ENCODE measurements at regions not wholly inside any gene's neighbourhood (a gene's known extent, or its start where the extent isn't known, plus 50 kb on each side); places are given as distances from the start of the nearest gene placed in this dataset.

GRCh38 chr2:152863826-152864225, 145.4 kb downstream of the ARL6IP6 start:
- H3K9me2 ChIP-seq = no peaks in the 10 kb centered on the region
- no peaks in the 10 kb centered on the region for H3F3A ChIP-seq (replicated peaks; ENCODE audit: insufficient read depth)
- ChIA-PET POLR2A (no interaction called here), CTCF (no interaction called here)
- TF ChIP-seq EP300 (IDR thresholded peaks at IDR 0.05; ENCODE audit: borderline replicate concordance in 1 of 2, low read depth in 1 of 2, low read length in 1 of 2) = no peak
- no peak for TF ChIP-seq MXI1 (IDR thresholded peaks at IDR 0.05; ENCODE audit: low read depth, low read length)
- TF ChIP-seq JUND (IDR thresholded peaks at IDR 0.05) = no peak
- no peak for TF ChIP-seq SIN3A (IDR thresholded peaks at IDR 0.05; ENCODE audit: borderline replicate concordance, low read depth, low read length)
- TF ChIP-seq MEF2A (IDR thresholded peaks at IDR 0.05; ENCODE audit: borderline replicate concordance, low read depth) = no peak
- TF ChIP-seq FOSL2 (IDR thresholded peaks at IDR 0.05; ENCODE audit: borderline replicate concordance, low read depth) = no peak
- no peak for TF ChIP-seq FOXM1 (IDR thresholded peaks at IDR 0.05; ENCODE audit: low read depth)
- TF ChIP-seq TAF1 (IDR thresholded peaks at IDR 0.05; ENCODE audit: borderline replicate concordance, low read depth, low read length) = no peak
- TF ChIP-seq, protein P1, sequence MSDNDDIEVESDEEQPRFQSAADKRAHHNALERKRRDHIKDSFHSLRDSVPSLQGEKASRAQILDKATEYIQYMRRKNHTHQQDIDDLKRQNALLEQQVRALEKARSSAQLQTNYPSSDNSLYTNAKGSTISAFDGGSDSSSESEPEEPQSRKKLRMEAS (IDR thresholded peaks at IDR 0.05; ENCODE audit: low read depth) = no peak
- TF ChIP-seq RFX5 (IDR thresholded peaks at IDR 0.05; ENCODE audit: low read length) = no peak
- H4K20me1 ChIP-seq (ENCODE audit: insufficient read depth) = no peaks in the 10 kb centered on the region
- no peaks in the 10 kb centered on the region for H3K9me3 ChIP-seq
- H3K4me1 ChIP-seq (ENCODE audit: control insufficient read depth in 1 of 2, insufficient read depth in 2 of 2, low read depth in 1 of 2, low read length in 1 of 2) = no peaks in the 10 kb centered on the region
- no peak overlapping the region for H3K27ac ChIP-seq (ENCODE audit: low read depth in 2 of 2, low read length in 1 of 2)
- no peak overlapping the region for H3K9ac ChIP-seq
- WGBS (ENCODE audit: low lambda C conversion rate) = 7% methylated on average over 1 of the region's 1 CpG
- H2AFZ ChIP-seq (ENCODE audit: low read depth) = no peak overlapping the region
- H3K4me3 ChIP-seq (ENCODE audit: low read depth in 2 of 2, low read length in 1 of 2) = no peak overlapping the region
- H3K36me3 ChIP-seq (replicated peaks in 1 of 2; ENCODE audit: control insufficient read depth in 1 of 2, insufficient read depth in 2 of 2, low read length in 1 of 2) = no peaks in the 10 kb centered on the region
- DNase-seq = no peak
- H3K27me3 ChIP-seq (ENCODE audit: insufficient read depth) = no peaks in the 10 kb centered on the region
- no peak overlapping the region for H3K4me2 ChIP-seq
- no peaks in the 10 kb centered on the region for H3K79me2 ChIP-seq (ENCODE audit: insufficient read depth)

GRCh38 chr2:152861349-152861942, 143.0 kb downstream of the ARL6IP6 start:
- Histone ChIP-seq H3K36me3 (replicated peaks in 1 of 2; ENCODE audit: control insufficient read depth in 1 of 2, insufficient read depth in 2 of 2, low read length in 1 of 2) (no peaks in the 10 kb centered on the region), H3K9ac (no peak overlapping the region), H3K4me1 (ENCODE audit: control insufficient read depth in 1 of 2, insufficient read depth in 2 of 2, low read depth in 1 of 2, low read length in 1 of 2) (no peaks in the 10 kb centered on the region), H3K27ac (ENCODE audit: low read depth in 2 of 2, low read length in 1 of 2) (no peak overlapping the region), H3K4me3 (ENCODE audit: low read depth in 2 of 2, low read length in 1 of 2) (no peak overlapping the region), H2AFZ (ENCODE audit: low read depth) (no peak overlapping the region), H3K79me2 (ENCODE audit: insufficient read depth) (no peaks in the 10 kb centered on the region), H3K27me3 (ENCODE audit: insufficient read depth) (no peaks in the 10 kb centered on the region), H3K9me3 (no peaks in the 10 kb centered on the region), H3K4me2 (no peak overlapping the region; the same call in 1 of the 2 replicates), H3F3A (replicated peaks; ENCODE audit: insufficient read depth) (no peaks in the 10 kb centered on the region), H3K9me2 (no peaks in the 10 kb centered on the region), H4K20me1 (ENCODE audit: insufficient read depth) (no peaks in the 10 kb centered on the region)
- peak; percentile 32 for DNase-seq
- CTCF ChIA-PET = interaction anchor here (0.6 to 1.6 kb wide), 25 partner anchors 9 to 686 kb away, joined by 3 to 7 read pairs (median 3); partner anchors contain the start of gene STAM2
- 25% methylated on average over 6 of the region's 6 CpGs for WGBS (ENCODE audit: low lambda C conversion rate)
- TF ChIP-seq, protein P1 (IDR thresholded peaks at IDR 0.05; ENCODE audit: low read depth) = no peak
- TF ChIP-seq MXI1 (IDR thresholded peaks at IDR 0.05; ENCODE audit: low read depth, low read length) = no peak
- TF ChIP-seq TEAD4 (IDR thresholded peaks at IDR 0.05; ENCODE audit: borderline replicate concordance, insufficient read depth) = no peak
- no peak for TF ChIP-seq TCF12 (IDR thresholded peaks at IDR 0.05)
- TF ChIP-seq, protein P2, sequence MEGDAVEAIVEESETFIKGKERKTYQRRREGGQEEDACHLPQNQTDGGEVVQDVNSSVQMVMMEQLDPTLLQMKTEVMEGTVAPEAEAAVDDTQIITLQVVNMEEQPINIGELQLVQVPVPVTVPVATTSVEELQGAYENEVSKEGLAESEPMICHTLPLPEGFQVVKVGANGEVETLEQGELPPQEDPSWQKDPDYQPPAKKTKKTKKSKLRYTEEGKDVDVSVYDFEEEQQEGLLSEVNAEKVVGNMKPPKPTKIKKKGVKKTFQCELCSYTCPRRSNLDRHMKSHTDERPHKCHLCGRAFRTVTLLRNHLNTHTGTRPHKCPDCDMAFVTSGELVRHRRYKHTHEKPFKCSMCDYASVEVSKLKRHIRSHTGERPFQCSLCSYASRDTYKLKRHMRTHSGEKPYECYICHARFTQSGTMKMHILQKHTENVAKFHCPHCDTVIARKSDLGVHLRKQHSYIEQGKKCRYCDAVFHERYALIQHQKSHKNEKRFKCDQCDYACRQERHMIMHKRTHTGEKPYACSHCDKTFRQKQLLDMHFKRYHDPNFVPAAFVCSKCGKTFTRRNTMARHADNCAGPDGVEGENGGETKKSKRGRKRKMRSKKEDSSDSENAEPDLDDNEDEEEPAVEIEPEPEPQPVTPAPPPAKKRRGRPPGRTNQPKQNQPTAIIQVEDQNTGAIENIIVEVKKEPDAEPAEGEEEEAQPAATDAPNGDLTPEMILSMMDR (IDR thresholded peaks at IDR 0.05) = peak; percentile 74
- TF ChIP-seq SMC3 (IDR thresholded peaks at IDR 0.05; ENCODE audit: low read depth, low read length) = peak; percentile 36
- no peak for TF ChIP-seq SIN3A (IDR thresholded peaks at IDR 0.05; ENCODE audit: borderline replicate concordance, low read depth, low read length)
- peak; percentile 38 for TF ChIP-seq RAD21 (IDR thresholded peaks at IDR 0.05; ENCODE audit: low read length)
- no peak for TF ChIP-seq POLR2AphosphoS5 (IDR thresholded peaks at IDR 0.05; ENCODE audit: low read depth, low read length)
- no peak for TF ChIP-seq MEF2A (IDR thresholded peaks at IDR 0.05; ENCODE audit: borderline replicate concordance, low read depth)
- TF ChIP-seq ELF1 (IDR thresholded peaks at IDR 0.05) = no peak
- no peak for TF ChIP-seq TAF1 (IDR thresholded peaks at IDR 0.05; ENCODE audit: borderline replicate concordance, low read depth, low read length)
- TF ChIP-seq, protein P3, sequence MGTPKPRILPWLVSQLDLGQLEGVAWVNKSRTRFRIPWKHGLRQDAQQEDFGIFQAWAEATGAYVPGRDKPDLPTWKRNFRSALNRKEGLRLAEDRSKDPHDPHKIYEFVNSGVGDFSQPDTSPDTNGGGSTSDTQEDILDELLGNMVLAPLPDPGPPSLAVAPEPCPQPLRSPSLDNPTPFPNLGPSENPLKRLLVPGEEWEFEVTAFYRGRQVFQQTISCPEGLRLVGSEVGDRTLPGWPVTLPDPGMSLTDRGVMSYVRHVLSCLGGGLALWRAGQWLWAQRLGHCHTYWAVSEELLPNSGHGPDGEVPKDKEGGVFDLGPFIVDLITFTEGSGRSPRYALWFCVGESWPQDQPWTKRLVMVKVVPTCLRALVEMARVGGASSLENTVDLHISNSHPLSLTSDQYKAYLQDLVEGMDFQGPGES (IDR thresholded peaks at IDR 0.05; ENCODE audit: low read depth, low read length) = no peak
- no peak for TF ChIP-seq RFX5 (IDR thresholded peaks at IDR 0.05; ENCODE audit: low read length)
- no peak for TF ChIP-seq GABPA (IDR thresholded peaks at IDR 0.05; ENCODE audit: low read depth)
- TF ChIP-seq NRF1 (IDR thresholded peaks at IDR 0.05; ENCODE audit: low read depth, low read length) = no peak
- TF ChIP-seq USF2 (IDR thresholded peaks at IDR 0.05; ENCODE audit: borderline replicate concordance, low read depth, low read length) = no peak
- no peak for TF ChIP-seq CHD2 (IDR thresholded peaks at IDR 0.05; ENCODE audit: low read length, partially characterized antibody)
- TF ChIP-seq FOXJ3 (CRISPR knock-in tag; IDR thresholded peaks at IDR 0.05) = no peak
- POLR2A ChIA-PET = no interaction called here
